ENCODE measurements at regions not wholly inside any gene's neighbourhood (a gene's known extent, or its start where the extent isn't known, plus 50 kb on each side); places are given as distances from the start of the nearest gene placed in this dataset.

DNA sequence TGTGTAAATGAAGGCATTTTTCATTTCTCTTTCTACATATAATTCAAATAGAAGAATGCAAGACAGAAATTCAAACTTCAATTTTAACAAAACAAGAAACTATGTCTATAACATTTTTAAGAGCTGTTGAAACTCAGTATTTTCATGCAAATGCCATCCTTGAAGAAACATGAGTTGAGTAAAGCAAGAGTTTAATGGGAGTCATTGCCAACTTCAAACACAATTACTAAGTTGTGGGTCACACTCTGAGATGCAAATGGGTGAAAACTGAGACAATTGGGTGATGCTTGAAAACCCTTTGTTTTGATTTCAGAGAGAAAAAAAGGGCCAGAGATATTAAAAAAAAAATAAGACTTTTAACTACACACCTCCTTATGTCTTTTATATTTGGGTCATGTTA, 865.9 kb downstream of the FAT4 start:
- TF ChIP-seq, protein P1, sequence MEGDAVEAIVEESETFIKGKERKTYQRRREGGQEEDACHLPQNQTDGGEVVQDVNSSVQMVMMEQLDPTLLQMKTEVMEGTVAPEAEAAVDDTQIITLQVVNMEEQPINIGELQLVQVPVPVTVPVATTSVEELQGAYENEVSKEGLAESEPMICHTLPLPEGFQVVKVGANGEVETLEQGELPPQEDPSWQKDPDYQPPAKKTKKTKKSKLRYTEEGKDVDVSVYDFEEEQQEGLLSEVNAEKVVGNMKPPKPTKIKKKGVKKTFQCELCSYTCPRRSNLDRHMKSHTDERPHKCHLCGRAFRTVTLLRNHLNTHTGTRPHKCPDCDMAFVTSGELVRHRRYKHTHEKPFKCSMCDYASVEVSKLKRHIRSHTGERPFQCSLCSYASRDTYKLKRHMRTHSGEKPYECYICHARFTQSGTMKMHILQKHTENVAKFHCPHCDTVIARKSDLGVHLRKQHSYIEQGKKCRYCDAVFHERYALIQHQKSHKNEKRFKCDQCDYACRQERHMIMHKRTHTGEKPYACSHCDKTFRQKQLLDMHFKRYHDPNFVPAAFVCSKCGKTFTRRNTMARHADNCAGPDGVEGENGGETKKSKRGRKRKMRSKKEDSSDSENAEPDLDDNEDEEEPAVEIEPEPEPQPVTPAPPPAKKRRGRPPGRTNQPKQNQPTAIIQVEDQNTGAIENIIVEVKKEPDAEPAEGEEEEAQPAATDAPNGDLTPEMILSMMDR (IDR thresholded peaks at IDR 0.05; ENCODE audit: low read length): no peak
- TF ChIP-seq EZH2 (optimal IDR thresholded peaks at IDR 0.05; ENCODE audit: low read depth, low read length) (no peak), EZH2phosphoT487 (IDR thresholded peaks at IDR 0.05; ENCODE audit: low read length) (no peak)
